Activated CD8-positive, alpha-beta memory T cell treated with anti-CD3 and anti-CD28 coated beads, Interleukin-2, amount 50 U/mL, for 4 hours (primary cell): ENCODE measurements at regions not wholly inside any gene's neighbourhood (a gene's known extent, or its start where the extent isn't known, plus 50 kb on each side); places are given as distances from the start of the nearest gene placed in this dataset.

Experiments
- DNase-seq: peaks from one replicate; pipeline ENCODE4 v3.0.0-alpha.2; 2020

DNA sequence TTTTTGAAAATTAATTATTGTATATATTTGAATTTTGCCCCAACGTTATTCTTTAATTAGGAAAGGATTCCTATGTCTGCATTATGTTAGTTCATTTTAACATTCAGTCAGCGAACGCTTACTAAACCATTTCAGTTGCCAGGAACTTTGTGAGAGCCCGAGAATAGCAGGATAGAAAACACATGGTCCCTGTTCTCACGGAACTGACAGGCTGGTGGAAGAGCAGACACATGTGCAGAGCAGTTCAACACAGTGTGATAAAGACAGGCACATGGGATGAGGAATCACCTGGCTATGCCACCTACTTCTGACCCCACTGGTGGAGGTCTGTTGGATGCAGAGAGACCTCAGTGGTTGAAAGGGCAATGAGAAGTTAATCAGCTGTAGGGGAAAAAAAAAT, 367.2 kb downstream of the EPM2A start:
- no peak for DNase-seq

DNA sequence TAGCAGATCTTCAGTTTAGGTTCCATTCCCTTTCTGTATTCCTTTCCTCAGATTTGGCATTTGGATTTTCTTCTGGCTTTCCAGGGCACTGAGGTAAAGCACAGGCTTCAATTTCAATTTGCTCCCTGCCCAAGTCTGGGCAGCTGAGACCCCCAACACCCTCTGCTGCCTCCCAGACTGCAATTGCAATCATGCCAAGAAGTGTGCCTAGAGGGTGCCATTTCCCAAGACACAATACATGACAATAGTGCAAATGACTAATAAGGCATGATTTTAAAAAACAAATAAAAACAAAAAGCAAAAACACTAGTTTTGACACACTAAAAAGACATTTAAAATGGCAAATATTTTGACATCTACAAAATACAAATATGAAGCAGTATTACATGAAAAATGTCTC, 364.8 kb downstream of the EPM2A start:
- no peak for DNase-seq

DNA sequence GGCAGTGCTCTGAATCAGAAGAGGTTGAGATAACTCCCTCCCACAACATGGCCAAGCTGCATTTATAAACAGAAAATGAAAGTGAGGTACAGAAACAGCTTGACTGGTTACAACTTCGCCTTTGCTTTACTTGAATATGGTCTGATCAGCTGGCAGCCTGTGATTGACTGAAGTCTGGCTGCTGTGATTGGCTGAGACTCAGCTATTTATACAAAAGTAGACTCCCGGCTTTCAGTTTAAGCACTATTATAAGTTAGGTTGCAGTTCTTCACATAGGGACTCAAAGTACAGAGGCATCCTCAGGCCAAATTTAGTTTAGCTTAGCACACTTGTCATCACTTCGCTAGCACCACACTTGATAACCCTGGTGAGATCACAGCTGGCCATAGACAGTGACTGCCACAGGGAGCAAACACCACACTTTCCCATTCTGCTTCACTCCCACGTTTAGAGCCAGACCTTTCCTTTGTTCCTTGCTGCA, 362.6 kb downstream of the EPM2A start:
- DNase-seq: no peak

DNA sequence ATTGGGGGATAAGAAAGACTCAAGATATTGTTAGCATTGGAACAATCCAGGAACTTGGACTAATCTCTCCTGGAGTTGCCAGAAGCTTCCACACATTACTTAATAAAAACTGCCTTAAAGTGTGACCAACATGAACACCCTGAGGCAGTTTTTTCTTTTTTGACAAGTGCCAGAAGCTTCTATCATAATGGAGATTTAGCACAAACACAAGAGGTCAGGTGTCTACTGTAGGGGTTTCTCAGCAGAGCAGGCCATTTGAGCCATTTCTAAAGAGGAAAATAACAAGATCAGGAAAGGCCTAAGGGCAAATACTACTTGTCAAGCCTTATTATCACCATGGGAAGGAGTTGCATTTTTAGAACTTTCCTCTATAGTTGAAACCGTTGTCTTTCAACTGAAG, 361.5 kb downstream of the EPM2A start:
- no peak for DNase-seq

DNA sequence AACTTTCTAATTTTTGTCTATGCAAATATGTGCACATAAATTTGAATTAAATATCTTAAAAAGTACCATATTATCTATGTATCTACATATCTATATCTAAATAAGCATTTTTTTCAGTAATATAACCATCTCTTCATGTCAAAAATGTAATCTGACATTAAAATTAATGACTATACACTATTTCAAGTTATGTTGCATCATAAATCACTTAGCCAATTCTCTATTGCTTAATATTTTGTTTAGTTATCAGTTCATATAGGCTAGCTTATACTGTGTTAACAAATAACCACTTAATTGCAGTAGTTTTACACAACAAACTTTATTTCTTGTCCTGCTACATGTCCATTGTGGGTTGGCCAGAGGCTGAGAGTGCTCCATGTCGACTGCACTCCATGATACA, 360.8 kb downstream of the EPM2A start:
- no peak for DNase-seq

- no peak for DNase-seq
Observed at GRCh38 chr6:145375502-145375901, 359.8 kb downstream of the EPM2A start.

DNA sequence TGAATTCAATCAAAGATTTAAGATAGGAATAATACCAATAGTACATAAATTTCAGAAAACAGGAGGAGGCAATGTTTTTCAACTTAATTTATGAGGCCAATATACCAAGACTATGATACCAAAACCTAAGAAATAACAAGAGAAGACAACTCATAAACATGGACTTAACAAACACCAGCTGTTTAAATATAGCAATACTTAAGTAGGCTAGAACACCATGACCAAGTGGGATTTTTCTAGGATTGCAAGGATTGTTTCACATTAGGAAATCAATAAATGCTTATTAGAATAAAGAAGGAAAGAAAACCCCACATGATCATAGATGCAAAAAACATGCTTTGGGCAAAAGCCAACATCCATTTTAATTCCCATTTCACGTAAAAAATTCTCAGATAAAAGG, 355.1 kb downstream of the EPM2A start:
- DNase-seq: no peak

DNA sequence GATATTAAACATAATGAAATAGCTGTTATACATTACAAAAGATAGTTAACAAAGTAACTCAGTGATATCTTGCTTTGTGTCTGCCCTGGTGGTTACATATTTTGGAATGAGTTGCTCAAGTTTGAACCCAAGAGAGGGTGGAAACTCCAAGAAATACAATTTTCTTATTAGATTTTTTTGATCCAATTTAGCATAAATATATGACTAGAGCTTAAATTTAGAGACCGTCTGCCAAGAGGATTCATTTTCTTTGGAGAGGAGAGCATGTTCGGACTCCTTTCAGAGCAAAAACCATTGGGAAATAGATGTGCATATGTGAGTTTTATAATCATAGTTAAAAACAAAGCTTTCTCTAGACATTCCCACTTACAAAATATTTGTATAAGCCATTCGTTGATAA, 353.4 kb downstream of the EPM2A start:
- DNase-seq: no peak

DNA sequence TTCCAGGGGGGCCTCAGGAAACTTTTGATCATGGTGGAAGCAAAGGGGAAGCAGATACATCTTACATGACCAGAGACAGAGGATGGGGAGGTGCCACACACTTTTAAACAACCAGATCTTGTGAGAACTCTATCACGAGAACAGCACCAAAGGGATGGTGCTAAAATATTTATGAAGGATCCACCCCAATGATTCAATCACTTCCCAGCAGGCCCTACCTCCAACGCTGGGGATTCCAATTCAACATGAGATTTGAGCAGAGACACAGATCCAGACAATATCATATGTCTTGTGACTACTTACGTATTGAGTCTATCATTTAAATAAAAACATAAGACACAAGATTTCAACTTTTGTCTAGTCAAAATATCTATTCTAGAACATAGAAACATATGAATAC, 351.9 kb downstream of the EPM2A start:
- DNase-seq: no peak

GRCh38 chr6:145384503-145384902, 350.8 kb downstream of the EPM2A start:
- no peak for DNase-seq

- no peak for DNase-seq
Observed at GRCh38 chr6:145396499-145396898, 338.8 kb downstream of the EPM2A start.

- no peak for DNase-seq
Observed at GRCh38 chr6:145400508-145400907, 334.8 kb downstream of the EPM2A start.

DNA sequence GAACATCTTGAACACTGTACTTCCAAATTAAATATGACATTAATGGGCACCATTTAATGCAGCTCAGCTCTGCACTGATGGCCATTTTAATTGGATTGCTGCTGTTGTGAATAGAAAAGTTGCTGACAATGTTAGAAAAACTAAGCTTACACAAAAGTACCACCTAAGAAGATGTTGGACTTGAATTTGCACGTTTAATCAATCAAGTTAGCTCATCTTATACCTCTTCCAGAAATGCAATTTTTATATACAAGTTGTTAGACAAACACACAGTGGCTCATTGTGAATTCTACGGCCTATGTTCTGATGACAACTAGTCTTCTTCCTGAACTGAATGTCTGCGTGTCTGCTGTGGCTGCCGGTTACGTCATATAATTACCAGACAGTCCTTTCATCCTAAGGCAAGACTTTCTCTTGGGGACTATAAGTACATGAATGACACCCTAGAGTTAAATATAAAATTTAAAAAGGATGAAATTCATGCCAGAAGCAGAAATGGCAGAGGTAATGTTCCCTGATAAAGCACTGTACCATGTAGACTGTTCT, 330.2 kb downstream of the EPM2A start:
- no peak for DNase-seq

DNA sequence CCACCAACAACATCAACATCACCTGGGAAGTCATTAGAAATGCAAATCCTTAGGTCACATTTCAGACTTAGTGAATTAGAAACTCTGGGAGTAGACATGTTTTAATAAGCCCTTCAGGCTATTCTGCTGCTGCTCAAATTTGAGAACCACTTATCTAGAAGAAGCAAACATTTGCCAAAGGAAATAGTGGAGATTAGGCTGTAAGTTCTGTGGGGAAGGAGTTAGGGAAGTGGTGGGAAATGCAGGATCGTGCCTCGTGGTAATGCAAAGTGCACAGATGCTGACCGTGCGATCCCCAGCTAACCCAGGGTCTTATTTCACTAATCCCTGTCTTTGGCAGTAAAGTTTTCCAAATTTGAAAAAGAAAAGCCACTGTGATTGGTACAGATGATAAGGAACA, 328.5 kb downstream of the EPM2A start:
- no peak for DNase-seq

- DNase-seq: no peak
Observed at GRCh38 chr6:145415616-145416015, 319.7 kb downstream of the EPM2A start.

- DNase-seq: no peak
Observed at GRCh38 chr6:145420599-145420998, 314.7 kb downstream of the EPM2A start.

GRCh38 chr6:145423936-145424335, 311.4 kb downstream of the EPM2A start:
- DNase-seq: no peak

DNA sequence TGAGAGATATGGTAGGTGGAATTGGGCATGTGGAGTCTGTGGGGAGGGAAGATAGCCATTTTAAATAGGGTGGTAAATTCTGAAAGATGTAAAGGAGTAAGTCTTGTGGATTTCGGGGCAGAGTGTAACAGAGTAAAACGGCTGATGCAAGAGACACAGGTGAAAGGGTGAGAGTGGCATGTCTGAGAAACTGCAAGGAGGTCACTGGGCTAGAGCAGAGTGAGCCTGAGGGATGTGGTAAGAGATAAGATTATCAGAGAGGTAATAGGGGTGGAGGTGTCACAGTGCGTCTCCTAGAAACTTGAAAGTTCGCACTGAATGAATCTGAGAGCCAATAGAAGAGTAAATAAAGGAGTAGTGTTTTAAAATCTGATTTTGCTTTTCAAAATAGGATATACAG, 308.1 kb downstream of the EPM2A start:
- no peak for DNase-seq

DNA sequence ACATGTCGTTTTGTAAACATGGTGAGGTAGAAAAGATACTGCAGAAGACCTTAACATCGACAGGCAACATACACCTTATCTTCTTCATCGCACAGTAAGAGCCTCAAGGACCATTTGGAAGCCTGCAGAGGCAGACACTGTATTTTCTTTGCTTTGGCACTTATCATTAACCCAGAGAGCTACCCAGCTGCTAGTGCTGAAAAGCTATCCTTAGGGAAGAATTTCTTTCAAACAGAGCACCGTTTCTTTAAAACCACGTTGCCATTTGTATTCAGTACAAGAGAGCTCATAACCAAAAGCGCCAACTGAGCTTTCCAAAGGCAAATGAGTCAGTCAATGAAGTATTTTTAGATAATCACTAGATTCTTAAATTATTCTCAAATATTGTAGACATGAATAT, 306.6 kb downstream of the EPM2A start:
- DNase-seq: no peak

- no peak for DNase-seq
Observed at GRCh38 chr6:145442110-145442509, 293.2 kb downstream of the EPM2A start.

GRCh38 chr6:145445674-145446073, 289.6 kb downstream of the EPM2A start:
- DNase-seq: no peak

GRCh38 chr6:145451029-145451428, 284.3 kb downstream of the EPM2A start:
- no peak for DNase-seq

GRCh38 chr6:145453376-145453775, 281.9 kb downstream of the EPM2A start:
- no peak for DNase-seq

GRCh38 chr6:145454006-145454405, 281.3 kb downstream of the EPM2A start:
- DNase-seq: no peak

GRCh38 chr6:145457556-145457955, 277.8 kb downstream of the EPM2A start:
- no peak for DNase-seq

DNA sequence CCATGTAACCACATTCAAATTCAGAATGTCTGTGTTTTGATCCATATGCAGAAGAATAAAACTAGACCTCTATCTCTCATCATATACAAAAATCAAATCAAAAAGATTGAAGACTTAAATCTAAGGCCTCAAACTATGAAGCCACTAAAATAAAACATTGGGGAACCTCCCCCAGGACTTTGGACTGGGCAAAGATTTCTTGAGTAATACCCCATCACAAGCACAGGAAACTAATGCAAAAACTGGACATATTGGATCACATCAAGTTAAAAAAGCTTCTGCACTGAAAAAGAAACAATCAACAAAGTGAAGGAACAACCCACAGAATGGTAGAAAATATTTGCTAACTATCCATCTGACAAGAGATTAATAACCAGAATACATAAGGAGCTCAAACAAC, 266.8 kb downstream of the EPM2A start:
- DNase-seq: no peak
